ENCODE measurements at regions not wholly inside any gene's neighbourhood (a gene's known extent, or its start where the extent isn't known, plus 50 kb on each side); places are given as distances from the start of the nearest gene placed in this dataset.
"Not testable (repeated sequence)": the region's sequence is repeated elsewhere in the genome, so short reads cannot be mapped to it uniquely, and the experiment has no call there.

- no peak for DNase-seq (ENCODE audit: low spot score)
Observed at GRCh38 chr5:125413496-125414274, 667.2 kb upstream of the ZNF608 start.

- no peak for DNase-seq (ENCODE audit: low spot score)
Observed at GRCh38 chr5:125415126-125415525, 668.7 kb upstream of the ZNF608 start.

GRCh38 chr5:125416055-125416454 is 669.6 kb upstream of the ZNF608 start:
- no peak for DNase-seq (ENCODE audit: low spot score)

GRCh38 chr5:125421006-125421405 is 674.6 kb upstream of the ZNF608 start:
- DNase-seq (ENCODE audit: low spot score) = no peak

GRCh38 chr5:125422342-125422741 is 675.9 kb upstream of the ZNF608 start:
- DNase-seq (ENCODE audit: low spot score) = no peak

GRCh38 chr5:125424402-125425141 is 678.1 kb upstream of the ZNF608 start:
- no peak for DNase-seq (ENCODE audit: low spot score)

- no peak for DNase-seq (ENCODE audit: low spot score)
Observed at GRCh38 chr5:125429498-125429897, 683.1 kb upstream of the ZNF608 start.

GRCh38 chr5:125433457-125433856 is 687.0 kb upstream of the ZNF608 start:
- DNase-seq (ENCODE audit: low spot score) = no peak

GRCh38 chr5:125439243-125439642 is 692.8 kb upstream of the ZNF608 start:
- DNase-seq (ENCODE audit: low spot score) = no peak

- DNase-seq (ENCODE audit: low spot score) = no peak
Observed at GRCh38 chr5:125440905-125441304, 694.5 kb upstream of the ZNF608 start.

GRCh38 chr5:125446986-125447385 is 700.5 kb upstream of the ZNF608 start:
- DNase-seq (ENCODE audit: low spot score) = no peak

- DNase-seq (ENCODE audit: low spot score) = no peak
Observed at GRCh38 chr5:125450771-125451170, 704.3 kb upstream of the ZNF608 start.

- DNase-seq (ENCODE audit: low spot score) = no peak
Observed at GRCh38 chr5:125451622-125452021, 705.2 kb upstream of the ZNF608 start.

GRCh38 chr5:125452991-125453390 is 706.6 kb upstream of the ZNF608 start:
- no peak for DNase-seq (ENCODE audit: low spot score)

- DNase-seq (ENCODE audit: low spot score) = no peak
Observed at GRCh38 chr5:125455041-125455440, 708.6 kb upstream of the ZNF608 start.

GRCh38 chr5:125456005-125456404 is 709.6 kb upstream of the ZNF608 start:
- DNase-seq (ENCODE audit: low spot score) = not testable (repeated sequence)

- DNase-seq (ENCODE audit: low spot score) = no peak
Observed at GRCh38 chr5:125457617-125458016, 711.2 kb upstream of the ZNF608 start.

- DNase-seq (ENCODE audit: low spot score) = not testable (repeated sequence)
Observed at GRCh38 chr5:125458949-125459348, 712.5 kb upstream of the ZNF608 start.

GRCh38 chr5:125461641-125462072 is 715.2 kb upstream of the ZNF608 start:
- DNase-seq (ENCODE audit: low spot score) = no peak

- DNase-seq (ENCODE audit: low spot score) = no peak
Observed at GRCh38 chr5:125463466-125464092, 717.1 kb upstream of the ZNF608 start.

- DNase-seq (ENCODE audit: low spot score) = no peak
Observed at GRCh38 chr5:125464847-125465432, 718.5 kb upstream of the ZNF608 start.

GRCh38 chr5:125465703-125466102 is 719.3 kb upstream of the ZNF608 start:
- DNase-seq (ENCODE audit: low spot score) = no peak
